ENCODE measurements at regions not wholly inside any gene's neighbourhood (a gene's known extent, or its start where the extent isn't known, plus 50 kb on each side); places are given as distances from the start of the nearest gene placed in this dataset.
"Not testable (repeated sequence)": the region's sequence is repeated elsewhere in the genome, so short reads cannot be mapped to it uniquely, and the experiment has no call there.

DNA sequence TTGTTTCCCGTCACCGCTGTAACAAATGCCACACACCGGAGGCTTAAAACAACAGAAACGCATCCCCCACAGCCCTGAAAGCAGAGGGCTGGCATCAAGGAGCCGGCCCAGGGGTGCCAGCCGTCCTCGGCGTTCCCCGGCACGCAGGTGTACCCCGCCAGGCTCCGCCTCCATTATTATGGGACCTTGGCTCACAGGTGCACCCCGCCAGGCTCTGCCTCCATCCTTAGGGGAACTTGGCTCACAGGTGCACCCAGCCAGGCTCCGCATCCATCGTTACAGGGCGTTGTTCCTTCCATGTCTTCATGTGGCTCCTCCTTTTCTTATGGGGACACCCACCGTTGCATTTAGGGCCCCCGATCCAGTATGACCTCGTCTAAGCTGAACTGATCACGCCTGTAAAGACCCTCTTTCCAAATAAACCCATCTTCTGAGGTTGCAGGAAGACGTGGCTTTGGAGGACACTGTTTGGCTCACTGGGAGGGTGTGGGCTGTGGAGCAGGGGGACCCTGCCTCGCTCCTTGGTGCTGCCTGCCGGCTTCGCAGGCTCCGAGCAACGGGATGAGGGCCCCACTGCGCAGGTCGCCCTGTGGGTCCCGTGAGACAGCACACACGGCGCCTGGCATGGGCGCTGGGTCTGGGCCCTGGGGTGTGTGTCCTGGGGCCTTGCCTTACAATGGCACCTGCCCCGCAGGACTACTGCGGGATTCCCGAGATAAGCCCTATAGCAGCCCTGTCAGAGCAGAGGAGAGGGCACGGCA lies 154.9 kb upstream of the ZNF469 start:
- in situ Hi-C loops (cut with MboI; ENCODE audit: low sequenced_read_pairs in 4 of 4); H3K4me3 ChIP-seq; H3K27me3 ChIP-seq; ATAC-seq; intact Hi-C loops (cut with DNase I; ENCODE audit: low total_unique reads); H3K36me3 ChIP-seq; DNase-seq; H3K27ac ChIP-seq; H3K4me1 ChIP-seq; H3K9me3 ChIP-seq: not testable (repeated sequence)

DNA sequence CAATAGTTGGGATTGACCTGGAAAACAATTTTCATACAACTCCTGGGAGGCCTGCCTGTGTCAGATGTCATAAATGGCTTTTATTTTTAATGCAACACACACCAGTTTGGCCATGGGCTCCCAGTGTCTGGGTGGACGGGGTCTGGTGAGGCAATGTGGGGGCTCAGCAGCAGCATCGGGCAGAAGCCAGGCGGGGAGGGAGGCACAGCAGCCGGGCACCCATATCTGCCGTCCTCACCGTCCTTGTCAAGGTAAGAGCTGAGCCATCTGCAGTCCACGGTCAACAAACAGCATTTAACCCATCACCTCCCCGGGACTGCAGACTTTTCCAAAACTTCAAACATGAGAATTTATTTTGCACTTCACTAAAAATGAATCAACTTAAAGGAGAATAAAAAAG lies 154.0 kb upstream of the ZNF469 start:
- in situ Hi-C loops (cut with MboI; ENCODE audit: low sequenced_read_pairs in 4 of 4); intact Hi-C loops (cut with DNase I; ENCODE audit: low total_unique reads); H3K27me3 ChIP-seq; H3K4me3 ChIP-seq; H3K4me1 ChIP-seq; H3K36me3 ChIP-seq; H3K27ac ChIP-seq; DNase-seq; H3K9me3 ChIP-seq; ATAC-seq: not testable (repeated sequence)

DNA sequence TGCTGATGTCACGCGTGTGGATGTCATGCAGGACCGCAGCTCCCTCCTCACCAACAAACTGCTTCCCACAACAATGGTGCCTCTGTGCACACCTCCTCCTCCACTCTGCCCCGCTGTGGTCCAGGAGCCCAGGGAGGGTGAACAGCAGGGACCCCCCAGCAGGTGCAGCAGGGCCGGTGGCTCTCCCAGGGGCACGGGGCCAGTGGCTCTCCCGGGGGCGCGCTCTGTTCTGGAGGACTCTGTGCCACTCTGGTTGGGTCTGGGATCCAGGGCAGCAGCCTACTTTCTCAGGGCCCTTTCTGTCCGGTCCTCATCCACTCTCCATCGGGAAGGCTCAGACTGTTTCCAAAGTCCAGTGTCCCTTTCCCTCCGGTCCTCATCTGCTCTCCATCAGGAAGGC lies 153.0 kb upstream of the ZNF469 start:
- H3K36me3 ChIP-seq; ATAC-seq; H3K27me3 ChIP-seq; H3K27ac ChIP-seq; H3K4me1 ChIP-seq; DNase-seq; H3K4me3 ChIP-seq; in situ Hi-C loops (cut with MboI; ENCODE audit: low sequenced_read_pairs in 4 of 4); H3K9me3 ChIP-seq; intact Hi-C loops (cut with DNase I; ENCODE audit: low total_unique reads): not testable (repeated sequence)

DNA sequence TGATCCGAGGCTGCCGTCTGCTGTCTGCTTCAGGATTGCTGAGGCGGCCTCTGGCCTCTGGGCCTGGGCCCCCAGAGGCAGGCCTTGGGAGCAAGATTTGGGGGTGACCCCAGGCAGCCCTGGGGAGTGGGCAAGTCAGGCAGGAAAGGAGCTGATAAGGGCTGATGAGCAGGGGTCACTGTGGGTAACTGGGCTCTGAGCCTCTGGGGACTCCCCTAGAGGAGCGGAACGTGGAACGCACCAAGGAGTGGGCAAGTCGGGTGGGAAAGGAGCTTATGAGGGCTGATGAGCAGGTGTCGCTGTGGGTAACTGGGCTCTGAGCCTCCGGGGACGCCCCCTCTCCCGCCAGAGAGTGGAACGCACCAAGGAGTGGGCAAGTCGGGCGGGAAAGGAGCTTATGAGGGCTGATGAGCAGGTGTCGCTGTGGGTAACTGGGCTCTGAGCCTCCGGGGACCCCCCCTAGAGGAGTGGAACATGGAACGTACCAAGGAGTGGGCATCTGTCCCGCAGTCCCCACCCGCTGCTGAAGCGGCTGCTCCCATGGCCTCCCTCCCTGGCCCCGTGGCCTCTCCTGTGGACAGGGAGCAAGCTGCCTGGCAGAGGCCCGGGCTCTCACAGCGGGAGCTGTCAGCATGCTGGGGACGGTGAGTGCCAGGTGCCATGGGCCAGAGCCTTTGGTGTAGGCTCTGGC lies 152.3 kb upstream of the ZNF469 start:
- intact Hi-C loops (cut with DNase I; ENCODE audit: low total_unique reads); H3K36me3 ChIP-seq; H3K27ac ChIP-seq; H3K9me3 ChIP-seq; H3K27me3 ChIP-seq; H3K4me1 ChIP-seq; H3K4me3 ChIP-seq; DNase-seq; in situ Hi-C loops (cut with MboI; ENCODE audit: low sequenced_read_pairs in 4 of 4); ATAC-seq: not testable (repeated sequence)

DNA sequence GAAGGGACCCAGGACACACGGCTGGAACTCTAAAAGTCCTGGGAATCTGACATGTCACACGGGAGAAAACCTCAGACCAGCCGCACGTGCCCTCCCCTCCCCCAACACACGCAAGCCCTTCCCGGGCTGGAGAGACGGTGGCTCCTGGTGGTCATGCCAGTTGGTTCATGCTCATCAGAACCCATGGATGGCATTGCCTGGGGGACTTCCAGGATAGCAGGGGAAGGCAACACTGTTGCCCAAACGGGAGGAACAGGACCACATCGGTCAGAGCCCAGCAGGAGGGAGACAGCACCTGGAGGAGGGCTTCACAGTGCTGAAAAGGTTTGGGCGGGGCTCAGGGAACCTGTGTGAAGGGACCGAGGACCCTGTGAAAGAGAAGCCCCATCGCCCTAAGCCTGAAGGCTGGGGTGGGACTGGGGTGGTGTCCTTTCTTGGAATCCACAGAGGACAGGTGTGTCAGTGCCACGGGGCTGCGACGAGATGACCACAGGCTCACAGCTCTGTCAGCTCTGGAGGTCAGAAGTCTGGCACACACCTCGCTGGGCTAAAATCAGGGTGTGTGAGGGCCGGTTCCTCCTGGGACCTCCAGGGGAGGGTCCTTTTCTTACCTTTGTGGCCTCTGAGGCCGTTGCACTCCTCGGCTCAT lies 151.7 kb upstream of the ZNF469 start:
- H3K4me3 ChIP-seq; H3K27ac ChIP-seq; DNase-seq; ATAC-seq; intact Hi-C loops (cut with DNase I; ENCODE audit: low total_unique reads); H3K9me3 ChIP-seq; H3K4me1 ChIP-seq; in situ Hi-C loops (cut with MboI; ENCODE audit: low sequenced_read_pairs in 4 of 4); H3K27me3 ChIP-seq; H3K36me3 ChIP-seq: not testable (repeated sequence)

DNA sequence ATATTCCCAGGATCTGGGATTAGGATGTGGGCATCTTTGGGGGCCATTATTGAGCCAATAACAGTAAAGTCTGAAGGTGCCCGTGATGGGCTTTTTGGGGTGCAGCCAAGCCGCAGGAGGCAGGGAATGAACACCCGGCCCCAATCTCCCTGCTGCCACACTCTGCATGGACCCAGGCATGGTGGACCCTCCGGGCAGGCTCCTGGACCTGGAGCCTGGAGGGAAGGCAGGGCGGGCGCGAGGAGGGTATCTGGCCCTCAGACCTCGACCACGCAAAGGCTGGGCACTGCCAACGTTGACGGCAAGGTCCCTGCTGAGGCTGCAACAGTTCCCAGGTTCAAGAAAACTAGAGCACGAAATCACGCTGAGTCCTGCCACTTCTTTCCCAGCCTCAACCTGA lies 150.9 kb upstream of the ZNF469 start:
- H3K9me3 ChIP-seq; H3K36me3 ChIP-seq; H3K4me3 ChIP-seq; DNase-seq; H3K4me1 ChIP-seq; H3K27me3 ChIP-seq; in situ Hi-C loops (cut with MboI; ENCODE audit: low sequenced_read_pairs in 4 of 4); intact Hi-C loops (cut with DNase I; ENCODE audit: low total_unique reads); ATAC-seq; H3K27ac ChIP-seq: not testable (repeated sequence)

DNA sequence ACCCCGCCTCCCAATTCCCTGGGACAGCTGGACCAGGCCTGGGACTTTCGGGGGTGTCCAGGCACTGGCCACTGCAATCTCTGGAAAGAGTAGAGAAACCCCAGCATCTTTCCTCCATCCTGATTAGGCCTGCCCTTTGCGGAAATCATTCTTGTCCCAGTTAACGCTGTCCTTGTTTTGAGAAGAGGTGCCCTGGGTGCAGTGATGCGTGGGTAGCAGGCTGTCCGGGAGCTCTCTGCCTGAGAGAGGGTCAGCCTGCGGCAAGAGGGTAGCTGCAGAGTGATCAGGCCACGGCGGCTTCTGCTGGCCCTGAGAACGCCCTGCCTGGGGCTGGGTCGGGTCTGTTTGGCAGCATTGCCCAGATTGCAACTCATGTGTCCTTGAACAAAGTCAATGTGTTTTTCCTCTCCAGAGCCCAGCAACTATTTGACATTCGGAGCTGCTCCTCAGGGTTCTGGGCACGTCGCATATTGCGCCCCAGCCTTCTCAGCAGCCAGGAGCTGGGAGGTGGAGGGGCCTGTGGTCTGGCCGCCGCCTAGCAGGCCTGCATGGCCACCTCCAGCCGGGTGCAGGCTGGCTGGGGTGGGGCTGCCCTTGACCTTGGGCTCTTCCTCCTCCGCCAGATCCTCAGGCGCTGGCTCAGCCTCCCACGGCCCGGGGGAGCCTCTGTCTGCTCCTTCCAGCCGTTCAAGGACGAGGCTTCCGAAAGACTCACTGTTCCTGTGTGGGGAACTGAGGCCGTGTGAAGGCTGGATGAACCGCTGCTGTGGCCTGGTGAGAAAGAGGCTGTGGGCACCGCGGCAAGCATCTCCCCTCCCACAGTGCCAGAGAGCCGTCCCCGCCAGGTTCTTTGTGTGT lies 150.1 kb upstream of the ZNF469 start:
- DNase-seq; H3K4me1 ChIP-seq; intact Hi-C loops (cut with DNase I; ENCODE audit: low total_unique reads); in situ Hi-C loops (cut with MboI; ENCODE audit: low sequenced_read_pairs in 4 of 4); H3K27me3 ChIP-seq; H3K27ac ChIP-seq; H3K4me3 ChIP-seq; H3K36me3 ChIP-seq; ATAC-seq; H3K9me3 ChIP-seq: not testable (repeated sequence)

DNA sequence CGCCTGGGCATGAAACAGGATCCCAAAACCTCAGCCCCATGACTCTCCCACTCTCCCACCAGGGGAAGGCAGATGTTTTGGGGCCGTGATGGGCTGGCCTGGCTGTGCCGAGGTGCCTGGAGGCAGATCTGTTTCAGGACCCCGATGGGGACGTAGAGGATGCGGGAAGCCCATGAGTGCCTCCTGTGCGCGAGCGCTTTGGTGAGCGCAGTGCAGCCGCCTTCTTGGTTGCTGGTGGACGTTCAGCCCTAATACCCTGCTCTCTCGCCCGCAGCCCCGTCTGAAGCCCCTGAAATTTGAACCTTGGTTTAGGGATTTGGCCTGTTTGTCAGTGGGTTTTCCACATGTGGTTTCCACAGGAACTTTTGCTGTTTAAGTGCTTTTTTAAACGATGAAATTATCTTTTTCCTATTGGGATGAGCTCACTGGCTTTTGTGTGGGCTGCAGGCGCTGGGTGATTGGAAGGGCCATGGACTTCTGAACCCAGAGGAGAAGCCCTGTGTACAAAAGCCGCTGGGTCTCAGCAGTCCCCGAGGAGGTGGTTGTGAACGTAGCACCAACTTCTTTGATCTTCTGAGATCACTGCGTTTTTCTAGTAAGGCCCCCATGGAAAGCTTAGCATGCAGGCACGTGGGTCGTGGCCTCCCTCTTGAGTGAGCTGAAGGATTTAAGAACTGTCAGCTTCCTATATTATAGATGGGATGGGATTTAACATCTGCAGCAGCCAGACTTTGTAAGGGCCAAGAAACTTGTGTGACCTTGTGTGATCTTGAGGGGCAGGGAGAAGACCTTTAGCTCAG lies 148.9 kb upstream of the ZNF469 start:
- H3K9me3 ChIP-seq; H3K4me3 ChIP-seq; intact Hi-C loops (cut with DNase I; ENCODE audit: low total_unique reads); H3K27me3 ChIP-seq; in situ Hi-C loops (cut with MboI; ENCODE audit: low sequenced_read_pairs in 4 of 4); H3K36me3 ChIP-seq; DNase-seq; ATAC-seq; H3K4me1 ChIP-seq: not testable (repeated sequence)
- H3K27ac ChIP-seq, result peak overlapping the region in 3 of 4 donors; percentile 40 to 54 (median 48)

DNA sequence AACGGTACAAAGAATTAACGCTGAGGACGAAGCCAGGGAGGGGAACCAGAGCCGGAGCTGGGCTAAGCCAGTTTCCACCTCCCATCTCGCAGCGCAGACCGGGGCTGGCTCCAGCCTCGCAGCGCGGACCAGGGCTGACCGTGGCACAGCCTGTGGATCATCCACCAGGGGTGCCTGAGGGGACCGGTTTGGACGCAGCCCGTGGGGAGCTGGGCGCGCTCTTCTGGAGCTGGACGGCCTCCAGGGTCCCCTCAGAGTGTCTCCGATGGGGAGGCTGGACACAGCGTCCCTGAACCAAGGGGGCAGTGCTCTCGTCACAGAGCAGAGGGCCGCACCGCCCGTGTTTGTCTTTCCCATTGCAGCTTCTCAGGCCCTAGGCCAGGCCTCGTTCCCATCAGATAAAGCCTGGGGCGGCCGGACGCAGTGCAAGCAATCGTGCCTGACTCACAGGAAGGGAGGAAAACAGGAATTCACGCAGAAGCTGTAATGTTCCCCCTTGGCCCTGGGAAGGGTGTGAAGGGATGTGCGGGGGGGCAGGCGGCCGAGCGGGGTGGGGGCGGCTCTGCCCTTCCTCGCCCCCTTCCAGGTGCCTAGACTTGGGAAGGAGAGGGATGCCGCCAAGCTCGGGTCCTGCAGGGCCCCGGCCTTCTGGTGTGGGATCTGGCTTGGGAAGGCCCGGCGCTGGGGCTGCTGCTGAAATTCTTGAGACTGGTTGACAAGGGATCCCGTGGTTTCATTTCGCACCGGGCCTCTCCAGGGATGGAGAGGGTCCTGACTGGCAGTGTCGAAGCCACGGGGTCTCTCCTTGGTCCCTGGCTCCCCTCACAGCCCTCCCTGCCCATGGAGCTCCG lies 148.1 kb upstream of the ZNF469 start:
- in situ Hi-C loops (cut with MboI; ENCODE audit: low sequenced_read_pairs in 4 of 4); H3K4me1 ChIP-seq; H3K9me3 ChIP-seq; DNase-seq; H3K36me3 ChIP-seq; H3K27me3 ChIP-seq; H3K4me3 ChIP-seq; intact Hi-C loops (cut with DNase I; ENCODE audit: low total_unique reads): not testable (repeated sequence)
- H3K27ac ChIP-seq, result peak overlapping the region in 3 of 4 donors; percentile 40 to 55 (median 48)
- ATAC-seq, result peak; percentile 37 to 48

DNA sequence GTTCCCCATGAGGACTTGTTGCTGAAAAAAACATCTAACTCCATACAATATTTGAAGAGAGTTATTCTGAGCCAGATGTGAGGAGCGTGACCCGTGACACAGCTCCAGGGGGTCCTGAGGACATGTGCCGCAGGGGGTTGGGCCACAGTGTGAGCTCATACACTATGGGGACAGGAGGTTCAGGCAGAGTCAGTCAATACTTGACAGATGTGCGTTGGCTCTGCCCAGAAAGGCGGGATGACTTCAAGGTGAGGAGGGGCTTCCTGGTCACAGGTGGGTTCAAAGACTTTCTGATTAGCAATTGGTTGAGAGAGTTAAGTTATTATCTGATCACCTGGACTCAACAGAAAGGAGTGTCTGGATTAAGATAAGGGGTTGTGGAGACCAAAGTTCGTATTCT lies 147.1 kb upstream of the ZNF469 start:
- H3K36me3 ChIP-seq; H3K27me3 ChIP-seq; H3K9me3 ChIP-seq; DNase-seq; H3K27ac ChIP-seq; ATAC-seq; intact Hi-C loops (cut with DNase I; ENCODE audit: low total_unique reads); H3K4me1 ChIP-seq; H3K4me3 ChIP-seq; in situ Hi-C loops (cut with MboI; ENCODE audit: low sequenced_read_pairs in 4 of 4): not testable (repeated sequence)

All from gastrocnemius medialis (tissue), 4 donors.